PFSK-1 (cell line): ENCODE measurements at regions not wholly inside any gene's neighbourhood (a gene's known extent, or its start where the extent isn't known, plus 50 kb on each side); places are given as distances from the start of the nearest gene placed in this dataset.

Source experiments
- FOXP2 ChIP-seq: optimal IDR thresholded peaks from 2 replicates; pipeline ENCODE3; 2011; ENCODE audit warnings: borderline replicate concordance, control low read depth, inconsistent platforms; ENCODE audit not compliant: insufficient read depth; ENCODE audit errors: extremely low read length, extremely low read depth
- POLR2AphosphoS5 ChIP-seq: IDR thresholded peaks from 2 replicates; pipeline ENCODE4 v1.6.1; 2012; ENCODE audit warnings: low read depth, mild to moderate bottlenecking, control low read depth, low read length, moderate library complexity
- REST ChIP-seq, 2 experiments: IDR thresholded peaks; 2 replicates each; pipeline versions ENCODE4 v1.6.1 to v1.8.0; 2011 to 2012; ENCODE audit warnings: low read depth in 2 of 2, low read length in 2 of 2, control low read depth in 1 of 2, inconsistent platforms in 1 of 2, mild to moderate bottlenecking in 1 of 2, moderate library complexity in 1 of 2; ENCODE audit not compliant: insufficient read depth in 1 of 2
- SIN3A ChIP-seq: IDR thresholded peaks from 2 replicates; pipeline ENCODE4 v1.6.1; 2012; ENCODE audit warnings: mild to moderate bottlenecking, low read length, moderate library complexity, borderline replicate concordance; ENCODE audit not compliant: insufficient read depth
- TAF1 ChIP-seq: IDR thresholded peaks from 2 replicates; pipeline ENCODE4 v1.6.1; 2012; ENCODE audit warnings: low read length, control low read depth, borderline replicate concordance; ENCODE audit not compliant: insufficient read depth

- no peak for TF ChIP-seq REST (IDR thresholded peaks at IDR 0.05; ENCODE audit: insufficient read depth in 1 of 2, low read depth in 2 of 2, low read length in 2 of 2)
- TF ChIP-seq SIN3A: no peak
- no peak for TF ChIP-seq POLR2AphosphoS5
- TF ChIP-seq TAF1: no peak
- no peak for TF ChIP-seq FOXP2
These were observed 100.2 kb upstream of the C1QTNF7 start for GRCh38 chr4:15327311-15328298.

GRCh38 chr4:15331930-15332329 lies 95.9 kb upstream of the C1QTNF7 start:
- TF ChIP-seq REST (IDR thresholded peaks at IDR 0.05; ENCODE audit: insufficient read depth in 1 of 2, low read depth in 2 of 2, low read length in 2 of 2) (no peak), FOXP2 (no peak), POLR2AphosphoS5 (no peak), SIN3A (no peak), TAF1 (no peak)

- no peak for TF ChIP-seq REST (IDR thresholded peaks at IDR 0.05; ENCODE audit: insufficient read depth in 1 of 2, low read depth in 2 of 2, low read length in 2 of 2)
- no peak for TF ChIP-seq FOXP2
- TF ChIP-seq SIN3A: no peak
- TF ChIP-seq TAF1: no peak
- no peak for TF ChIP-seq POLR2AphosphoS5
These were observed 95.5 kb upstream of the C1QTNF7 start for GRCh38 chr4:15332377-15332776.

GRCh38 chr4:15333692-15334633 lies 93.9 kb upstream of the C1QTNF7 start:
- TF ChIP-seq POLR2AphosphoS5 (no peak), SIN3A (no peak), FOXP2 (no peak), TAF1 (no peak), REST (IDR thresholded peaks at IDR 0.05; ENCODE audit: insufficient read depth in 1 of 2, low read depth in 2 of 2, low read length in 2 of 2) (no peak)
